NB4 (cell line): ENCODE measurements at regions not wholly inside any gene's neighbourhood (a gene's known extent, or its start where the extent isn't known, plus 50 kb on each side); places are given as distances from the start of the nearest gene placed in this dataset.

Experiments
- CTCF ChIP-seq: IDR thresholded peaks from one replicate; pipeline ENCODE4 v1.5.1; 2012; ENCODE audit warnings: low read depth, low read length
- MYC ChIP-seq: IDR thresholded peaks from 2 replicates; pipeline ENCODE4 v1.6.1; 2011; ENCODE audit warnings: low read depth, low read length
- POLR2A ChIP-seq: IDR thresholded peaks from 2 replicates; pipeline ENCODE4 v1.6.1; 2011; ENCODE audit warnings: mild to moderate bottlenecking; ENCODE audit not compliant: insufficient read length; ENCODE audit errors: extremely low read depth

- no peak for TF ChIP-seq CTCF
- TF ChIP-seq POLR2A, result no peak
- no peak for TF ChIP-seq MYC
These were observed 187.6 kb upstream of the AGTR1 start for GRCh38 chr3:148510116-148510515.
